ENCODE measurements at regions not wholly inside any gene's neighbourhood (a gene's known extent, or its start where the extent isn't known, plus 50 kb on each side); places are given as distances from the start of the nearest gene placed in this dataset.

GRCh38 chr18:61753373-61753772 lies 139.4 kb downstream of the RNF152 start:
- H4K20me1 ChIP-seq (ENCODE audit: control insufficient read depth, extremely low read depth, insufficient read depth, low read length) = no peaks in the 10 kb centered on the region
- FAIRE-seq (no peak), DNase-seq (ENCODE audit: low read depth, low spot score) (no peak)
- no peaks in the 10 kb centered on the region for H3K79me2 ChIP-seq (ENCODE audit: control insufficient read depth, insufficient read depth, low read length)
- dilution Hi-C loops (cut with MboI; ENCODE audit: extremely low pct_ligation_motif_present, low sequenced_read_pairs) = no loop called here
- H3K36me3 ChIP-seq (ENCODE audit: control insufficient read depth in 2 of 2, extremely low read depth in 1 of 2, insufficient read depth in 2 of 2, low read length in 2 of 2) = no peaks in the 10 kb centered on the region
- H3K9me3 ChIP-seq (ENCODE audit: control insufficient read depth, low read depth, low read length) = no peaks in the 10 kb centered on the region
- no peaks in the 10 kb centered on the region for H3K9me1 ChIP-seq (ENCODE audit: control insufficient read depth, extremely low read depth, insufficient read depth, low read length)
- no peaks in the 10 kb centered on the region for H3K27me3 ChIP-seq (ENCODE audit: control insufficient read depth, extremely low read depth, insufficient read depth, low read length)
- no peak for TF ChIP-seq EZH2 (IDR thresholded peaks at IDR 0.05; ENCODE audit: low read length)
- TF ChIP-seq, protein P1, sequence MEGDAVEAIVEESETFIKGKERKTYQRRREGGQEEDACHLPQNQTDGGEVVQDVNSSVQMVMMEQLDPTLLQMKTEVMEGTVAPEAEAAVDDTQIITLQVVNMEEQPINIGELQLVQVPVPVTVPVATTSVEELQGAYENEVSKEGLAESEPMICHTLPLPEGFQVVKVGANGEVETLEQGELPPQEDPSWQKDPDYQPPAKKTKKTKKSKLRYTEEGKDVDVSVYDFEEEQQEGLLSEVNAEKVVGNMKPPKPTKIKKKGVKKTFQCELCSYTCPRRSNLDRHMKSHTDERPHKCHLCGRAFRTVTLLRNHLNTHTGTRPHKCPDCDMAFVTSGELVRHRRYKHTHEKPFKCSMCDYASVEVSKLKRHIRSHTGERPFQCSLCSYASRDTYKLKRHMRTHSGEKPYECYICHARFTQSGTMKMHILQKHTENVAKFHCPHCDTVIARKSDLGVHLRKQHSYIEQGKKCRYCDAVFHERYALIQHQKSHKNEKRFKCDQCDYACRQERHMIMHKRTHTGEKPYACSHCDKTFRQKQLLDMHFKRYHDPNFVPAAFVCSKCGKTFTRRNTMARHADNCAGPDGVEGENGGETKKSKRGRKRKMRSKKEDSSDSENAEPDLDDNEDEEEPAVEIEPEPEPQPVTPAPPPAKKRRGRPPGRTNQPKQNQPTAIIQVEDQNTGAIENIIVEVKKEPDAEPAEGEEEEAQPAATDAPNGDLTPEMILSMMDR (optimal IDR thresholded peaks at IDR 0.05 in 1 of 3, IDR thresholded peaks at IDR 0.05 in 1 of 3, conservative IDR thresholded peaks at IDR 0.05 in 1 of 3; ENCODE audit: extremely low read depth in 1 of 3, insufficient read depth in 2 of 3, low read length in 3 of 3) = no peak
- no peak overlapping the region for H3K9ac ChIP-seq (ENCODE audit: control insufficient read depth, extremely low read depth, insufficient read depth, low read length)
- no peak overlapping the region for H3K4me2 ChIP-seq (ENCODE audit: control insufficient read depth, extremely low read depth, insufficient read depth, low read depth, low read length)
- no peak overlapping the region for H3K4me3 ChIP-seq (ENCODE audit: control insufficient read depth in 2 of 3, extremely low read depth in 1 of 3, insufficient read depth in 2 of 3, low read depth in 1 of 3, low read length in 3 of 3)
- no peaks in the 10 kb centered on the region for H3K4me1 ChIP-seq (ENCODE audit: control insufficient read depth, extremely low read depth, insufficient read depth, low read length)
- H3K27ac ChIP-seq (ENCODE audit: control insufficient read depth, insufficient read depth, low read length) = no peak overlapping the region
- H2AFZ ChIP-seq (ENCODE audit: control insufficient read depth, low read length) = no peak overlapping the region

DNA sequence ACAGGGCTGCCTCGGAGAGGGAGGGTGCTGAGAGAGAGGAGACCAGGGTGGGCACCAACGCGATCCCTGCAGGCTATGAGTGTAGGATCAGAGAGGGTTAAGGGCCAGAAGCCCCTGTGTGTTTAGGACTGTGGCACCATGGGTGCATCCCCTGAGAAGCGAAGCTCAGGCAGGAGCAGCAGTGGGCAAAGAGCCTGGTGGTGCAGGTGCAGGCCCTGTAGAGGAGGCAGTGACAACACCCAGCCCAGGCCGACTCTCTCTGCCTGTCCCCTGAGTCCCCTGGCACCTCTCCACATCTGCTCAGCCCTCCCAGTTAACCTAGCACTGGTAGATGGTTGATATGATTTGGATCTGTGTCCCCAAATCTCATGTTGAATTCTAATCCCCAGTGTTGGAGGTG lies 139.8 kb downstream of the RNF152 start:
- Histone ChIP-seq H3K4me2 (ENCODE audit: control insufficient read depth, extremely low read depth, insufficient read depth, low read depth, low read length) (no peak overlapping the region), H3K79me2 (ENCODE audit: control insufficient read depth, insufficient read depth, low read length) (no peaks in the 10 kb centered on the region), H3K27me3 (ENCODE audit: control insufficient read depth, extremely low read depth, insufficient read depth, low read length) (no peaks in the 10 kb centered on the region), H4K20me1 (ENCODE audit: control insufficient read depth, extremely low read depth, insufficient read depth, low read length) (no peaks in the 10 kb centered on the region), H3K9me3 (ENCODE audit: control insufficient read depth, low read depth, low read length) (no peaks in the 10 kb centered on the region), H2AFZ (ENCODE audit: control insufficient read depth, low read length) (no peak overlapping the region), H3K4me3 (ENCODE audit: control insufficient read depth in 2 of 3, extremely low read depth in 1 of 3, insufficient read depth in 2 of 3, low read depth in 1 of 3, low read length in 3 of 3) (no peak overlapping the region), H3K9me1 (ENCODE audit: control insufficient read depth, extremely low read depth, insufficient read depth, low read length) (no peaks in the 10 kb centered on the region), H3K27ac (ENCODE audit: control insufficient read depth, insufficient read depth, low read length) (no peak overlapping the region), H3K4me1 (ENCODE audit: control insufficient read depth, extremely low read depth, insufficient read depth, low read length) (no peaks in the 10 kb centered on the region), H3K36me3 (ENCODE audit: control insufficient read depth in 2 of 2, extremely low read depth in 1 of 2, insufficient read depth in 2 of 2, low read length in 2 of 2) (no peaks in the 10 kb centered on the region), H3K9ac (ENCODE audit: control insufficient read depth, extremely low read depth, insufficient read depth, low read length) (no peak overlapping the region)
- FAIRE-seq = no peak
- DNase-seq (ENCODE audit: low read depth, low spot score) = no peak
- dilution Hi-C loops (cut with MboI; ENCODE audit: extremely low pct_ligation_motif_present, low sequenced_read_pairs) = no loop called here
- TF ChIP-seq, protein P1 (optimal IDR thresholded peaks at IDR 0.05 in 1 of 3, IDR thresholded peaks at IDR 0.05 in 1 of 3, conservative IDR thresholded peaks at IDR 0.05 in 1 of 3; ENCODE audit: extremely low read depth in 1 of 3, insufficient read depth in 2 of 3, low read length in 3 of 3) = no peak
- TF ChIP-seq EZH2 (IDR thresholded peaks at IDR 0.05; ENCODE audit: low read length) = no peak

All from keratinocyte (primary cell).